B cell (primary cell): ENCODE measurements at regions not wholly inside any gene's neighbourhood (a gene's known extent, or its start where the extent isn't known, plus 50 kb on each side); places are given as distances from the start of the nearest gene placed in this dataset.

Experiments used
- EZH2 ChIP-seq: IDR thresholded peaks from 2 replicates; pipeline ENCODE4 v1.6.1; 2012; ENCODE audit warnings: borderline replicate concordance, low read depth, mild to moderate bottlenecking, moderate library complexity, low read length; ENCODE audit not compliant: insufficient read depth, poor library complexity, severe bottlenecking
- TF ChIP-seq, protein P1 (sequence below): fragments of 200-600 bp; IDR thresholded peaks from one replicate; pipeline ENCODE4 v1.8.0; 2022; ENCODE audit warnings: antibody characterized with exemption, mild to moderate bottlenecking

DNA sequence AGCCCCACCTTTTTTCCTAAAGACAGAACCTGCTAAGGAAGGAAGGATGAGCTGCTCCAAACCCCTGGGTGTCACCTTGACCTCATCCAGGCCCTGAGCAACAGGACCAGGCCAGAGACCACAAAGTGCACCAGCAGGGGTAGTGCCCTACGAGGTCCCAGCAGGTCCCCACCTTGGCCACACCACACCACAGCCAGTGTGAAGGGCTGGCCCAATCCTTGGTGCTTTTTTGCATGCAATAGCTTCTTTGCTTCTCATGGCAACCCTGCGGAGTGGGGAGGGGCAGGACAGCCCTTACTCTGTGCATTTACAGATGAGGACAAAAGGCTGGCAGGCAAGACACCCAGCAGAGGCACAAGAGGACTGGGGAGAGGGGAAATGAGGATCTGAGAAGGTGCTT lies 352.6 kb downstream of the BCL11B start:
- TF ChIP-seq, protein P1, sequence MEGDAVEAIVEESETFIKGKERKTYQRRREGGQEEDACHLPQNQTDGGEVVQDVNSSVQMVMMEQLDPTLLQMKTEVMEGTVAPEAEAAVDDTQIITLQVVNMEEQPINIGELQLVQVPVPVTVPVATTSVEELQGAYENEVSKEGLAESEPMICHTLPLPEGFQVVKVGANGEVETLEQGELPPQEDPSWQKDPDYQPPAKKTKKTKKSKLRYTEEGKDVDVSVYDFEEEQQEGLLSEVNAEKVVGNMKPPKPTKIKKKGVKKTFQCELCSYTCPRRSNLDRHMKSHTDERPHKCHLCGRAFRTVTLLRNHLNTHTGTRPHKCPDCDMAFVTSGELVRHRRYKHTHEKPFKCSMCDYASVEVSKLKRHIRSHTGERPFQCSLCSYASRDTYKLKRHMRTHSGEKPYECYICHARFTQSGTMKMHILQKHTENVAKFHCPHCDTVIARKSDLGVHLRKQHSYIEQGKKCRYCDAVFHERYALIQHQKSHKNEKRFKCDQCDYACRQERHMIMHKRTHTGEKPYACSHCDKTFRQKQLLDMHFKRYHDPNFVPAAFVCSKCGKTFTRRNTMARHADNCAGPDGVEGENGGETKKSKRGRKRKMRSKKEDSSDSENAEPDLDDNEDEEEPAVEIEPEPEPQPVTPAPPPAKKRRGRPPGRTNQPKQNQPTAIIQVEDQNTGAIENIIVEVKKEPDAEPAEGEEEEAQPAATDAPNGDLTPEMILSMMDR, result no peak
- TF ChIP-seq EZH2, result no peak
